K562 (cell line): ENCODE measurements at regions not wholly inside any gene's neighbourhood (a gene's known extent, or its start where the extent isn't known, plus 50 kb on each side); places are given as distances from the start of the nearest gene placed in this dataset.

Source experiments
- ATAC-seq: fragments of 200-7000 bp; cut with Tn5 transposase; 3 replicates; pipeline ENCODE4 v1.9.1; 2020; ENCODE audit warnings: moderate library complexity
- BruUV-seq: library from RNA; stranded (reverse); fragments of 400-500 nt; replicated peaks from 2 replicates; lab custom pipeline; 2021; lab: Mats Ljungman, UMichigan
- CTCF ChIA-PET: fragments of 300-600 bp; formaldehyde crosslinking; extraction: SDS; loops from one replicate; lab custom pipeline; 2021; ENCODE audit warnings: low intra/inter-chr PET ratio; lab: Yijun Ruan, JAX
- POLR2A ChIA-PET: fragments of 300-600, 350-650 bp; sonication (Branson Sonifier 250); formaldehyde crosslinking; extraction: SDS; loops from one replicate; lab custom pipeline; 2021; ENCODE audit warnings: antibody characterized with exemption, inconsistent platforms; lab: Yijun Ruan, JAX
- DNase-seq, 4 experiments: peaks; one replicate each; pipeline versions ENCODE4 v3.0.0 to v3.0.0-alpha.2; 2011 to 2018; ENCODE audit warnings: low spot score in 3 of 4, mixed read lengths in 3 of 4; ENCODE audit errors: extremely low read depth in 1 of 4
- FAIRE-seq: peaks from 2 replicates; lab custom pipeline; 2011; peaks lifted over from hg19 to GRCh38; lab: Jason Lieb, UNC
- H2AFZ ChIP-seq: 2 replicates; pipeline ENCODE4 v1.6.0; 2011; ENCODE audit warnings: low read depth, low read length, control low read depth, inconsistent platforms
- H3K27ac ChIP-seq: fragments of 200-600 bp; 3 replicates; pipeline ENCODE4 v1.8.0; 2011; ENCODE audit warnings: low read depth, mild to moderate bottlenecking, control low read depth, inconsistent platforms, low read length, moderate library complexity, mixed read lengths; ENCODE audit errors: extremely low read depth
- H3K27me3 ChIP-seq, 2 experiments: fragments of 300-600 bp in 1 of 2; 2 replicates in 1 of 2; 3 replicates in 1 of 2; pipeline versions ENCODE4 v1.6.0 to v1.8.0; 2011; ENCODE audit warnings: inconsistent platforms in 2 of 2, low read length in 2 of 2, mild to moderate bottlenecking in 1 of 2, mixed read lengths in 1 of 2, moderate library complexity in 1 of 2; ENCODE audit not compliant: control insufficient read depth in 2 of 2, insufficient read depth in 2 of 2
- H3K36me3 ChIP-seq: fragments of 300-600 bp; 3 replicates; pipeline ENCODE4 v1.8.0; 2011; ENCODE audit warnings: mild to moderate bottlenecking, low read length, inconsistent platforms; ENCODE audit not compliant: control insufficient read depth, insufficient read depth
- H3K4me1 ChIP-seq, 2 experiments: fragments of 200-600 bp in 1 of 2; replicated peaks in 1 of 2; 2 replicates in 1 of 2; 3 replicates in 1 of 2; pipeline versions ENCODE4 v1.5.1 to v1.8.0; 2011; ENCODE audit warnings: inconsistent platforms in 2 of 2, low read length in 2 of 2, mild to moderate bottlenecking in 1 of 2, mixed read lengths in 1 of 2, moderate library complexity in 1 of 2; ENCODE audit not compliant: control insufficient read depth in 2 of 2, insufficient read depth in 2 of 2
- H3K4me2 ChIP-seq: 2 replicates; pipeline ENCODE4 v1.6.1; 2011; ENCODE audit warnings: low read length, control low read depth, inconsistent platforms, mixed read lengths; ENCODE audit not compliant: insufficient read depth
- H3K4me3 ChIP-seq: fragments of 200-600 bp; sonication (generic), shearing (Covaris generic); 2 replicates; pipeline ENCODE4 v1.5.1; 2016; ENCODE audit warnings: control low read depth, inconsistent platforms
- H3K79me2 ChIP-seq: fragments of 200-600 bp; 3 replicates; pipeline ENCODE4 v1.8.0; 2011; ENCODE audit warnings: low read length, inconsistent platforms; ENCODE audit not compliant: control insufficient read depth, insufficient read depth
- H3K9ac ChIP-seq, 2 experiments: 2 replicates each; pipeline versions ENCODE4 v1.6.0 to v1.6.1; 2011; ENCODE audit warnings: low read depth in 2 of 2, low read length in 2 of 2, control low read depth in 1 of 2, inconsistent platforms in 1 of 2, mild to moderate bottlenecking in 1 of 2, mixed read lengths in 1 of 2; ENCODE audit not compliant: insufficient read depth in 1 of 2
- H3K9me1 ChIP-seq: one replicate; pipeline ENCODE4 v1.6.0; 2011; ENCODE audit warnings: inconsistent platforms, mild to moderate bottlenecking, low read length, moderate library complexity; ENCODE audit not compliant: control insufficient read depth, insufficient read depth
- H3K9me3 ChIP-seq: replicated peaks from 2 replicates; pipeline ENCODE4 v1.5.1; 2011; ENCODE audit warnings: low read depth, low read length, inconsistent platforms; ENCODE audit not compliant: control insufficient read depth, insufficient read depth
- H4K20me1 ChIP-seq: replicated peaks from 2 replicates; pipeline ENCODE4 v1.6.1; 2011; ENCODE audit warnings: low read length, inconsistent platforms, mixed read lengths; ENCODE audit not compliant: control insufficient read depth, insufficient read depth
- ARNT ChIP-seq, 2 experiments: fragments of 450-650 bp; IDR thresholded peaks; 2 replicates each; pipeline ENCODE4 v1.6.1; 2016; ENCODE audit warnings: mild to moderate bottlenecking in 1 of 2
- ATF2 ChIP-seq: sonication (generic); formaldehyde crosslinking; IDR thresholded peaks from 2 replicates; pipeline ENCODE4 v1.8.1; 2022; ENCODE audit warnings: missing genetic modification reagents
- BRD9 ChIP-seq: fragments of 450-650 bp; IDR thresholded peaks from 2 replicates; pipeline ENCODE4 v1.6.1; 2018; ENCODE audit warnings: low read depth; ENCODE audit not compliant: partially characterized antibody
- CHD4 ChIP-seq: fragments of 200-600 bp; sonication (generic); IDR thresholded peaks from 3 replicates; pipeline ENCODE4 v1.6.1; 2012; ENCODE audit warnings: low read depth, mild to moderate bottlenecking, mixed read lengths, low read length, inconsistent platforms; ENCODE audit not compliant: insufficient read depth, insufficient replicate concordance, poor library complexity, severe bottlenecking
- ETV5 ChIP-seq: sonication (generic); formaldehyde crosslinking; IDR thresholded peaks from 2 replicates; pipeline ENCODE4 v1.4.0; 2020; ENCODE audit warnings: low read depth, mild to moderate bottlenecking, missing genetic modification reagents
- FOS ChIP-seq: IDR thresholded peaks from 3 replicates; pipeline ENCODE4 v1.6.1; 2011; ENCODE audit not compliant: insufficient read length; ENCODE audit errors: extremely low read depth
- MNT ChIP-seq, 2 experiments: fragments of 450-650 bp; conservative IDR thresholded peaks; 2 replicates each; pipeline ENCODE4 v1.6.1; 2017; ENCODE audit warnings: mild to moderate bottlenecking in 2 of 2, moderate library complexity in 2 of 2
- MTA2 ChIP-seq: fragments of 450-650 bp; IDR thresholded peaks from 2 replicates; pipeline ENCODE4 v1.6.1; 2016; ENCODE audit warnings: low read depth
- POLR2AphosphoS5 ChIP-seq: IDR thresholded peaks from 2 replicates; pipeline ENCODE4 v1.6.1; 2011; ENCODE audit warnings: mild to moderate bottlenecking, low read depth, low read length, moderate library complexity; ENCODE audit not compliant: control insufficient read depth, insufficient read depth
- SIN3A ChIP-seq, 2 experiments: fragments of 150-350 bp in 1 of 2; IDR thresholded peaks; 2 replicates each; pipeline ENCODE4 v1.6.1; 2011 to 2016; ENCODE audit warnings: borderline replicate concordance in 2 of 2, low read depth in 2 of 2, low read length in 2 of 2, mild to moderate bottlenecking in 2 of 2, moderate library complexity in 2 of 2; ENCODE audit not compliant: control insufficient read depth in 1 of 2
- WGBS: fragments of 100-300 bp; shearing (Covaris generic); methylation state at CpG from one replicate; pipeline ENCODE4 v1.1.6; 2016; ENCODE audit warnings: low coverage, mixed read lengths; ENCODE audit not compliant: insufficient coverage; ENCODE audit errors: missing lambda C conversion rate; 5-methylcytosine and 5-hydroxymethylcytosine counted together
- in situ Hi-C: fragments of 300-500 bp; cut with MboI; formaldehyde crosslinking; loops from 4 replicates; pipeline ENCODE4 v1.15.0; 2018; ENCODE audit warnings: inconsistent platforms, mixed read lengths
- intact Hi-C: fragments of 100-400 bp; cut with micrococcal nuclease; formaldehyde crosslinking; loops from 2 replicates; pipeline ENCODE4 v1.14.2; 2022

- Histone ChIP-seq H2AFZ (no peak overlapping the region), H3K4me3 (no peak overlapping the region), H3K79me2 (no peaks in the 10 kb centered on the region), H3K4me2 (no peak overlapping the region)
- BruUV-seq = no TSS peak
- CTCF ChIA-PET = no interaction called here
- intact Hi-C loops = no loop called here
- 0% methylated on average over 3 of the region's 3 CpGs for WGBS
- TF ChIP-seq MNT (conservative IDR thresholded peaks at IDR 0.05) = no peak
- TF ChIP-seq BRD9 = no peak
- TF ChIP-seq, all 486 proteins: peak for 0
- Histone ChIP-seq H3K4me1 (no peaks in the 10 kb centered on the region), H3K9me1 (no peaks in the 10 kb centered on the region), H3K36me3 (no peaks in the 10 kb centered on the region), H3K27me3 (no peaks in the 10 kb centered on the region), H4K20me1 (no peaks in the 10 kb centered on the region), H3K9ac (no peak overlapping the region), H3K9me3 (no peaks in the 10 kb centered on the region), H3K27ac (no peak overlapping the region)
- POLR2A ChIA-PET = no interaction called here
- FAIRE-seq (no peak), ATAC-seq (no peak), DNase-seq (no peak)
- in situ Hi-C loops = no loop called here
Observed at GRCh38 chr4:123890889-123891288, 494.3 kb downstream of the SPRY1 start.

GRCh38 chr4:123891881-123892280 is 495.3 kb downstream of the SPRY1 start:
- no TSS peak for BruUV-seq

More at GRCh38 chr4:123891881-123892280, 495.3 kb downstream of the SPRY1 start:
- ChIA-PET CTCF (no interaction called here), POLR2A (no interaction called here)
- H3K4me1 ChIP-seq = no peaks in the 10 kb centered on the region
- H3K9ac ChIP-seq = no peak overlapping the region
- no peaks in the 10 kb centered on the region for H3K79me2 ChIP-seq
- H3K9me1 ChIP-seq = no peaks in the 10 kb centered on the region
- H4K20me1 ChIP-seq = no peaks in the 10 kb centered on the region
- H2AFZ ChIP-seq = no peak overlapping the region
- H3K4me3 ChIP-seq = no peak overlapping the region
- no peak for FAIRE-seq
- no peak for ATAC-seq
- H3K27ac ChIP-seq = no peak overlapping the region
- H3K9me3 ChIP-seq = no peaks in the 10 kb centered on the region
- no peaks in the 10 kb centered on the region for H3K27me3 ChIP-seq
- no peaks in the 10 kb centered on the region for H3K36me3 ChIP-seq
- no peak for DNase-seq
- WGBS = 0% methylated on average over 3 of the region's 3 CpGs
- in situ Hi-C loops = no loop called here
- H3K4me2 ChIP-seq = no peak overlapping the region
- TF ChIP-seq ARNT (IDR thresholded peaks at IDR 0.05) (no peak), POLR2AphosphoS5 (no peak), MTA2 (no peak), ETV5 (CRISPR knock-in tag) (no peak), ATF2 (no peak), FOS (no peak), CHD4 (no peak), SIN3A (IDR thresholded peaks at IDR 0.05; ENCODE audit: borderline replicate concordance in 2 of 2, control insufficient read depth in 1 of 2, low read depth in 2 of 2, low read length in 2 of 2) (no peak)
- TF ChIP-seq, all 486 proteins: peak for 0
- intact Hi-C loops = no loop called here
